Panc1 (cell line): ENCODE measurements at regions not wholly inside any gene's neighbourhood (a gene's known extent, or its start where the extent isn't known, plus 50 kb on each side); places are given as distances from the start of the nearest gene placed in this dataset.

Source experiments
- CTCF ChIP-seq: fragments of 450-650 bp; IDR thresholded peaks from 2 replicates; pipeline ENCODE4 v1.5.1; 2017; ENCODE audit warnings: mild to moderate bottlenecking
- POLR2AphosphoS5 ChIP-seq: IDR thresholded peaks from 2 replicates; pipeline ENCODE4 v1.6.1; 2012; ENCODE audit warnings: mild to moderate bottlenecking, low read depth, low read length, moderate library complexity
- REST ChIP-seq, 2 experiments: IDR thresholded peaks; 2 replicates each; pipeline ENCODE4 v1.6.1; 2011 to 2012; ENCODE audit warnings: low read depth in 2 of 2, control low read depth in 1 of 2, low read length in 1 of 2, mild to moderate bottlenecking in 1 of 2, moderate library complexity in 1 of 2; ENCODE audit not compliant: insufficient read depth in 1 of 2
- TCF7L2 ChIP-seq: IDR thresholded peaks from 2 replicates; pipeline ENCODE4 v1.6.1; 2011; ENCODE audit warnings: mild to moderate bottlenecking, low read depth, low read length, inconsistent platforms

GRCh38 chr4:13777341-13777740, 149.8 kb upstream of the BOD1L1 start:
- no peak for TF ChIP-seq TCF7L2
- no peak for TF ChIP-seq CTCF
- no peak for TF ChIP-seq REST (IDR thresholded peaks at IDR 0.05; ENCODE audit: insufficient read depth in 1 of 2, low read depth in 2 of 2, low read length in 1 of 2)
- TF ChIP-seq POLR2AphosphoS5: no peak
